Forelimb muscle (tissue), 1 donor: ENCODE measurements at regions not wholly inside any gene's neighbourhood (a gene's known extent, or its start where the extent isn't known, plus 50 kb on each side); places are given as distances from the start of the nearest gene placed in this dataset.

ENCODE experiments used
- DNase-seq: peaks from one replicate; pipeline ENCODE4 v3.0.0-alpha.2; 2013; ENCODE audit warnings: low read depth

- no peak for DNase-seq
Measured at GRCh38 chr6:81864124-81864523, 111.6 kb upstream of the TENT5A start.

GRCh38 chr6:81863123-81863522, 110.6 kb upstream of the TENT5A start:
- DNase-seq = no peak

DNA sequence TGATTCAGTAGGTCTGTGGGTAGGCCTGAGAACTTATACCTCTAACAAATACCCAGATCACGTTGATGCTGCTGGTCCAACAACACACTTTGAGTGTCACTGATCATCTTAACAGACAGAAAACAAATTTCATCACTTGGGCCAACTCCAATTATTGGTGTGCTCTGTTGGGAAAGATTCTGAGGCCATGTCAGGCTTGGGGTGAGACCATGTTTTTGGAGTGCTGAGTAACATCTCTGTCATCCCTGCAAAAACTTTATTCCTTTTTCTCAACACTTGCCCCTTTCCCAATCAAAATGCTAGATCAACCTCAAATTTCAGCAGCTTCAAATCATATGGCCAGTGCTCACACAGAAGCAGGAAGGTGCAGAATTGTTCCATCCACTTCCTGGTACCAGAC, 108.8 kb upstream of the TENT5A start:
- no peak for DNase-seq

- no peak for DNase-seq
Measured at GRCh38 chr6:81859884-81860283, 107.4 kb upstream of the TENT5A start.

DNA sequence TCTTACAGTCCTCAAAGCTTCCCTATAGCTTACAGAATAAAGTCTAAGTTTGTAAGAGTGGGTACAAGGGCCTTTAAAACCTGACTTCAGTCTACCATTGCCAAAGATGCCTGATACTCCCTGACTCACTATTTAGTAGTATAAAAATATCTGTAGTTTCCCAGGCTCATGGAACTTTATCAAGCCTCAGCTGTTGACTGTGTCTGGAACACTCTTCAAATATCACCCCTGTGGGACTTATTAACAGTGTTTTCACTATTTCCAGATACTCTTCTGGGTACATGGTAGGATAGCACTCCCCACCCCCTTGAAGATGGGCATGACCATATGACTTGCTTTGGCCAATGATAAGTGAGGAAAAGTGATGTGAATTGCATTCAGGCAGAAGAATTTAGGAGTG, 105.3 kb upstream of the TENT5A start:
- no peak for DNase-seq

DNA sequence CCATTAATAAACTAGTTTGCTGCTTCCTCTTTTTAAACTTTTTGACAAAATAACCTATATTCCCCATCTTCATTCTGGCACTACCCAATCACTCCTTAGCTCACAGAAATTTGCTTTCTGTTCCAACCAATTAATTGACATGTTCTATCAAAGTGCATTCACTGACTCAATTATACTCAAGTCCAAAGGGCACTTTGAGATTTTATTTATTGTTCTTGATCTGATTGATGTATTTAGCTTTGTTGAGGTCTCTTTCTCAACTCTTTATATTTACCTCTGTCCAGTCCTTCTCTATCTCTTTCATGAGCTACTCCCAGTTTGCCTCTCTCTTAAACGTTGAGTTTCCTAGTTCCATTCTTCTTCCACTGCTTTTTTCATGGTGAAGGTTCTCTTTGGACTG, 104.4 kb upstream of the TENT5A start:
- DNase-seq = no peak

GRCh38 chr6:81854474-81854873, 102.0 kb upstream of the TENT5A start:
- no peak for DNase-seq

GRCh38 chr6:81853975-81854374, 101.5 kb upstream of the TENT5A start:
- no peak for DNase-seq

DNA sequence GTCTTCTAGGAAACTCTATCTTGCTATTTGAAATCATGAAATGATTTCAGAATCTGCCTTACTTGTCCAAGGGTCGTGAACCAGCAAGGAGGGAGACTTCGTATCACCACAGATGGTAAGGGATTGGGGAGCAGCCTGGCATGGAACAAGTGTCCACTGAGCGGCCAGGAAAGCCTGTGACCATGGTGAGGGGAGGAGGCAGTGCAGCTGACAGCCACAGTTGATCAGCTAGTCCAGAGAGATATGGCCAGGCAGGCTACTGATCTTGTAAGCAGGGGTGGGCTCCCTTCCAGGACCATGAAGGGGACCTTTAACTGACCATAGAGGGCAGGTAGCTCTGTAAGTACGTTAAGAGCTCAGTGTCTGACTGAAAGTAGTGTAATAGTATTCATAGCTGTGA, 96.8 kb upstream of the TENT5A start:
- no peak for DNase-seq

DNA sequence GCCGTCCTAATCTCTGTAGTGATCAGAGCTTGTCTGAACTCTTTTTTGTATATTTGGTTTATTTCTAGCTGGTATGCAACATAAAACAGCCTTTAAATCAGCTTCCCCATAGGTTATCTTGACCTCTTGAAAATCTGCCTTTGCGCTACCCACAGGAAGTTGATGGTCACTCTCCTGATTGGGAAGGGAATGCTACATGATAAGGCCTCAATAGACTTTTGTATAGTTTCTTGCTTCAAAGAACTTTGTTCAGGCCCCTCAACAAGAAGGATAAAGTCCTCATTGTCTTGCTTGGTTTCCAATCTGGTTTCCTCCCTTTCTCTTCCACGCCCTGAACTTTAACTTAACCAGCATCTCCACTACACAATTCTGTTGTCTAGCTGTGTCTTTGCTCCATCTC, 95.4 kb upstream of the TENT5A start:
- DNase-seq = no peak

DNA sequence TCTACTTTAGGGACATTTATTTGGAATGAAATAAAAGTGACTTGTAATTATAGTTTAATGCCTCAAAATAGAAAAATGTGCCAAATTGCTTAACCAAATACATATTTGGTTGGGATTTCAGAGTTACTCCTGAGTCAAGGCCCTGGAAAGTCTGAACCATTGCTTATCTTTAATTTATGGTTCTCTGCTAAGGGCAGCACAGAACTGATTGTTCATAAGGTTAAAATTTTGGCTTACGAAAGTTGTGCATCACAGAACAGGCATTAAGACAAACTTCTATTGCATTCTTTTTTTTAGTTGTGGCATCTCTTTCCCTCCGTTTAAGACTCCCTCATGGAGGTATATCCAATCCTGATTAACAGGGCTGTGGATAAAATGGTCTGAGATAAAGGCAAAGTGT, 92.2 kb upstream of the TENT5A start:
- DNase-seq = no peak

GRCh38 chr6:81843302-81843701, 90.8 kb upstream of the TENT5A start:
- no peak for DNase-seq

GRCh38 chr6:81842254-81842653, 89.8 kb upstream of the TENT5A start:
- no peak for DNase-seq

- DNase-seq = no peak
Measured at GRCh38 chr6:81838724-81839426, 86.4 kb upstream of the TENT5A start.

- DNase-seq = no peak
Measured at GRCh38 chr6:81838031-81838430, 85.5 kb upstream of the TENT5A start.

GRCh38 chr6:81834141-81834681, 81.7 kb upstream of the TENT5A start:
- no peak for DNase-seq

DNA sequence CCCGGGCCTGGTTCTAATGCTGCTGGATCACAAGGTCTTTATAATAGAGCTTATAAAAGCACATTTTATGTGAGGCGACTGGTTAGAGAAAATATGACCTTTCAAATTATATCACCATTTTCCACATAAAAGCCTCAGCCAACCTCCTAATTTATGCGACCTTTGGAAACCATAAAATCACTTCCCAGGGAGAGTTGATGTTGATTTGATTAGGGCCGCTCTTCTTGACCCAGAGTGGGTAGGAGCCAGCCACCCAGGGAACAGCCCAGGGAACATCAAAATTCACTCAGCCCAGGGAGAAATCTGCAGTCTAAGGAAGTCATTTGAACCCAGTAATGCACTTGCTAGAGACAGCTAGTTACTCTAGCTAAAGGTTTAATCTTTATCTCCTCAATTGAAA, 79.8 kb upstream of the TENT5A start:
- no peak for DNase-seq

GRCh38 chr6:81831274-81831673, 78.8 kb upstream of the TENT5A start:
- DNase-seq = no peak

- DNase-seq = no peak
Measured at GRCh38 chr6:81826784-81827183, 74.3 kb upstream of the TENT5A start.

DNA sequence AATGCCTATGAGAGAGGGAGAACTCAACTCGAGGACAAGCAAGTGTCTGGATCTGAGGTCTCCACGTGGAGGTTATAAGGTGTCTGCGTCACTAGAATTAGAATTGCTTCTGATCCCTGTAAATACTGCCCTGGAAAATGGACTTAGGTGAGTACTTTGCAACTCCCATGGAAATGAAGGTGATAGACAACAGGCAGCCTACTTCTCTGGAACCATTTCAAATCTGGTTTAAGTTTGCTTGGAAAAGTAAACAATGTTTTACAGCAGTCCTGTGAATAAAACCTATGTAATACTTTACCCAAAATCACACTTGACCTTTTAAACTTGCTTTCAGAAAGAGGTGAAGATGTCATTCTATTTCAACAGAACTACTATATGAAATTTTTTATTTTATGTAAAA, 70.1 kb upstream of the TENT5A start:
- no peak for DNase-seq

- DNase-seq = no peak
Measured at GRCh38 chr6:81821449-81821848, 69.0 kb upstream of the TENT5A start.

- DNase-seq = no peak
Measured at GRCh38 chr6:81820980-81821379, 68.5 kb upstream of the TENT5A start.

GRCh38 chr6:81820422-81820821, 67.9 kb upstream of the TENT5A start:
- no peak for DNase-seq

- DNase-seq = no peak
Measured at GRCh38 chr6:81819767-81820166, 67.3 kb upstream of the TENT5A start.
